IPS-20b (cell line): ENCODE measurements at regions not wholly inside any gene's neighbourhood (a gene's known extent, or its start where the extent isn't known, plus 50 kb on each side); places are given as distances from the start of the nearest gene placed in this dataset.

Experiments
- H3K27ac ChIP-seq: one replicate; pipeline ENCODE4 v1.5.1; 2013; ENCODE audit warnings: low read length
- H3K27me3 ChIP-seq: 2 replicates; pipeline ENCODE4 v1.6.1; 2013; ENCODE audit warnings: mild to moderate bottlenecking, low read length, inconsistent platforms; ENCODE audit not compliant: insufficient read depth
- H3K36me3 ChIP-seq: 2 replicates; pipeline ENCODE4 v1.6.1; 2013; ENCODE audit warnings: low read depth, mild to moderate bottlenecking, inconsistent platforms, low read length, moderate library complexity; ENCODE audit not compliant: insufficient read depth
- H3K4me1 ChIP-seq: 2 replicates; pipeline ENCODE4 v1.6.1; 2013; ENCODE audit warnings: mild to moderate bottlenecking, control low read depth, inconsistent platforms, low read length, moderate library complexity; ENCODE audit not compliant: insufficient read depth
- H3K4me3 ChIP-seq: 2 replicates; pipeline ENCODE4 v1.5.1; 2013; ENCODE audit warnings: mild to moderate bottlenecking, low read length, inconsistent platforms
- H3K9ac ChIP-seq: 2 replicates; pipeline ENCODE4 v1.6.1; 2013; ENCODE audit warnings: low read depth, mild to moderate bottlenecking, inconsistent platforms, low read length, moderate library complexity
- H3K9me3 ChIP-seq: 2 replicates; pipeline ENCODE4 v1.6.1; 2013; ENCODE audit warnings: mild to moderate bottlenecking, low read depth, low read length, inconsistent platforms; ENCODE audit not compliant: insufficient read depth

DNA sequence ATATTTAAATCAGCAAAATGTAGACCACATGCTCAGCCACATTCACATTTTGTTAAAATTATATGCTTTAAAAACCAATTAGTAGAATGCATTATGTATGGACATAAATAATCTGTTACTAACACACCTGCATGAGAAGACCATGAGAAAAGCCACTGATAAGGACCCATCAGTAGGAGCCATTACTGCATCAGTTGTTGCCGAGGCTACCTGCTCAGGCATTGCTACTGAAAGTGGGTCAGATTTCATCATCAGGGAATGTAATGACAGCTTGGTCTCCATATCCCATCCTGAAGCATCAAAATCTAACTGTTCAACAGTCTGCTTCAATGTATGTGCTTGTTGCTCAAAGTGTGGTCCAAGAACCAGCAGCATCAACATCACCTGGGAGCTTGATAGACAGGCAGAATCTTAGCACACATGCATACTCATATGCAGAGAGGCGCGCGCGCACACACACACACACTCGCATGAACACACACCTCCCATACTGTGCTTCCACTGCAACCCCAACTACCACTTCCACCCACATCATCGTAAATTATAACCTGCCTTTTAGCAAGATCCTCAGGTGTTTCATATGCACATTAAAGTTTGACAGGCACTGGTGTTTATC lies 72.4 kb upstream of the FOXB1 start:
- H3K27ac ChIP-seq, result no peak overlapping the region
- H3K36me3 ChIP-seq, result no peaks in the 10 kb centered on the region
- H3K9me3 ChIP-seq, result no peaks in the 10 kb centered on the region
- no peak overlapping the region for H3K9ac ChIP-seq
- H3K4me1 ChIP-seq, result peaks cover 11% of the 10 kb centered on the region; the same call in 1 of the 2 replicates
- H3K27me3 ChIP-seq, result no peaks in the 10 kb centered on the region
- H3K4me3 ChIP-seq, result no peak overlapping the region

DNA sequence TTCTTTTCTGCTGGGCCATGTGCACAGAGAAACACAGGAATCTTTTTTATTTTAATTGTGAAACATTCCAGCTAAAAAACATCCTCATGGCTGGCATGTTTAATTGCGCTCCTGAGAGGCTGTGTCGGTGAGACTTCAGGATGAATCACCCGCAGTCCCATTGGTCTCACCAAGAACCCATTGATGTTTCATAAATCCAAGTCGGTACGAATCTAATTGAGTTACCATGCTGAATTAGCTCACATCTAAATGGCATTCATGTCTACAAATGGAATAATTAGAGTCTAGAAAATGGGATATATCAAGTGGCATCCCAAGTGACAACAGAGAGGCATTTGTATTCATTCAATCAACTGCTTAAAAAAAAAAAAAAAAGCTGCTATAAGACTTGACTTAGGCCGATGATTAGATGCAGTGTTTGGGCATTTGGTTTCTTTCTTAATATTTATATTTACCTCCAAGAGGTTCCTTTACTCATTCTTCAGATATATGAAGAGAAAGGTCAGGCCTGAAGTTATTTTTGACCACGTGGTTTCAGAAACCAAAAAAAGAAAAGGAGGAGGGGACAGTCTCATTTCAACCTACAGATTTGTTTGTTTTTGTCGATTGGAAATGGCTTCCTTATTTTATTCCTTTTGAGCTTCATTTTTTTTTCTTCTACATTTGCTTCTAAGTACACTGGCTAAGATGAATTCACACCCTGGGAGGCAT lies 79.1 kb upstream of the FOXB1 start:
- no peak overlapping the region for H3K4me3 ChIP-seq
- no peak overlapping the region for H3K9ac ChIP-seq
- no peaks in the 10 kb centered on the region for H3K9me3 ChIP-seq
- no peak overlapping the region for H3K27ac ChIP-seq
- no peaks in the 10 kb centered on the region for H3K4me1 ChIP-seq
- no peaks in the 10 kb centered on the region for H3K36me3 ChIP-seq
- H3K27me3 ChIP-seq, result no peaks in the 10 kb centered on the region

- Histone ChIP-seq H3K36me3 (no peaks in the 10 kb centered on the region), H3K27me3 (no peaks in the 10 kb centered on the region), H3K4me3 (no peak overlapping the region), H3K9me3 (no peaks in the 10 kb centered on the region), H3K27ac (no peak overlapping the region), H3K4me1 (no peaks in the 10 kb centered on the region), H3K9ac (no peak overlapping the region)
Measured at GRCh38 chr15:59924096-59924495, 80.0 kb upstream of the FOXB1 start.

GRCh38 chr15:59923508-59923907 lies 80.6 kb upstream of the FOXB1 start:
- Histone ChIP-seq H3K36me3 (no peaks in the 10 kb centered on the region), H3K9me3 (no peaks in the 10 kb centered on the region), H3K4me1 (no peaks in the 10 kb centered on the region), H3K27ac (no peak overlapping the region), H3K9ac (no peak overlapping the region), H3K27me3 (no peaks in the 10 kb centered on the region), H3K4me3 (no peak overlapping the region)

DNA sequence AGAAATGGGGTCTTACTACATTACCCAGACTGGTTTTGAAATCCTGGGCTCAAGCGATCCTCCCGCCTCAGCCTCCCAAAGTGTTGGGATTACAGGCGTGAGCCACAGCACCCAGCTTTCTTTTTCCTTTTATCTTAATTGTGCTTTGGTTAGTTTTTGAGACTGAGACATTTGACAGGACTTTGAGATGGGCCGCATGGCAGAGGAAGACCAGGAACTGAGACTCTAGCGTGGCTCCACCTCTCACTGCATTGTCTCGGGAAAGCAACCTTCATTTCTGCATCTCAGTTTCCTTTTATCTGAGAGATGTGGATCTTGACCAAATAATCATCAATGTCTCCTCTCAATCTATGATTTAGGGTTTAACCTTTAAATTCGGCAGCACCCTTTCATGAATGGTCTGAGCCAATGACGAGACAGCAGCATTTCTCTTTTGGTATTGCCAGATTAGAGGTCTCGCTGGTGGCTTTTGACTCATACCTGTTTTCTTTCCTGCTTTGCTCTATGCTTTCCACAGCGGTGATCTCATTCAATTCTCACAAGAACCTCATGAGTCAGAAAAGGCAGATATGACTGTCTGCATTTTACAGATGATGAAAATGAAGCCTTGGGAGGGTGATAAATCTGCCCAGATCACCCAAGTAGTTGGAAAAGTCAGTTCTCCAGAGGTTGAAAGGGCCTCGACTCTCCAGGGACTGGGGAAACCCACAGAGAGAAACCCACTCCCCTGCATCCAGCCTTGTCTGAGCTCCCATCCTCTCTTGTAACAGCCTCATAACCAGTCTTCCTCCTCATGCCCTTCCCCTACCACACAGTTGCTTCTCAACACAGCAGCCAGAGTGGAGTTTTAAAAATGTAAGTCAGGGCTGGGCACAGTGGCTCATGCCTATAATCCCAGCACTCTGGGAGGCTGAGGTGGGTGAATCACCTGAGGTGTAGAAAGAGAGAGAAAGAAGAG lies 84.8 kb upstream of the FOXB1 start:
- H3K9me3 ChIP-seq, result no peaks in the 10 kb centered on the region
- no peak overlapping the region for H3K27ac ChIP-seq
- no peaks in the 10 kb centered on the region for H3K27me3 ChIP-seq
- H3K9ac ChIP-seq, result no peak overlapping the region
- no peak overlapping the region for H3K4me3 ChIP-seq
- H3K4me1 ChIP-seq, result no peaks in the 10 kb centered on the region; the same call in 1 of the 2 replicates
- H3K36me3 ChIP-seq, result no peaks in the 10 kb centered on the region

DNA sequence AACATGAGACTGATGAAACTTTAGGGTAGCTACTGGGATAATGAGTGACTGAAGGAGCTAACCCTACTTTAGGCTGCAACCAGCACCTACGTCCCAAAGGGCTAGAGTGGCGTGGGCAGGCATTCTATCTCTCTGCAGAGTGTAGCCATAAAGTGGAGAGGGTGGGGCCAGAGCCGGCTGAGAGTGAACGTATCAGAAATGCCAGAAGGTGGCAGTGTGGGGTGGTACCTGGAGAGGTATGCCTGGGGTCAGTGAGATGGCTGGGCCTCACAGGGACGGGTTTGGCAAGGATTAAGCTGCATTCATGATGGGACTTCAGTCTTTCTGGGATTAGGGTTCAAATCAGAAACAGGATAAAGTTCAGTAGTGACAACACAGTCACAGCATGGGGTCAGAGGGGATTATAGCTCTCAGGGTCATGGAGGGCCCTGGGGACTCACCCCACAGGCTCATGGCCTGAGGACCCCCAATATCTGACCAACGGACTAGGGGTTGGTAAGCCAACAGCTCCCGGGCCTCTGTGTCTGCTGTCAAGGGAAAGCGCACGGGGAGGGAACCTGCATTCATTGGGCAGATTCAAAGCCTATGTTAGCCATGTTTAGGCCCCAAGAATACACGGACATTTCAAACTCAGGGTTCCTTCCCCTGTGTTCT lies 86.5 kb upstream of the FOXB1 start:
- Histone ChIP-seq H3K4me3 (no peak overlapping the region), H3K27me3 (no peaks in the 10 kb centered on the region), H3K9me3 (no peaks in the 10 kb centered on the region), H3K36me3 (no peaks in the 10 kb centered on the region), H3K27ac (no peak overlapping the region), H3K4me1 (no peaks in the 10 kb centered on the region; the same call in 1 of the 2 replicates), H3K9ac (no peak overlapping the region)

DNA sequence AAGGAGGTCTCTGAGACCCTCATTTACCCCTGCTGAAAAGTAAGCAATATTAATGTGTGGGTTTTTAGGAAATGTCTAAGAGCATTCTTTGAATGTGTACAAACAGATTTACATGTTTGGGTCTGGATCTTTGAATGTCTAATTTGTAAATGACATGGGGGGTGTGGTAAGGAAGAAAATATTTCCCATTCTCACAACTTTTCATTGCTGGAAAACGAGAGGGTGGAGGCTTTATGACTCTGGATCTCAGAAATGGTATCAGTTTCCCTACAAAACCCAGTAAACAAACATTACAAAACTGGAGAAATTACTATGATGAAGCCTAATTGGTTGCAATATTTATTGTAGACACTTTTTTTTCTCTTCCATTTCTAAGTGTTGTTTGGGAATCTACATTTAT lies 98.1 kb upstream of the FOXB1 start:
- no peak overlapping the region for H3K9ac ChIP-seq
- H3K9me3 ChIP-seq, result no peaks in the 10 kb centered on the region
- H3K4me1 ChIP-seq, result peaks cover 16% of the 10 kb centered on the region
- no peak overlapping the region for H3K4me3 ChIP-seq
- H3K27me3 ChIP-seq, result no peaks in the 10 kb centered on the region; the same call in 1 of the 2 replicates
- no peak overlapping the region for H3K27ac ChIP-seq
- H3K36me3 ChIP-seq, result no peaks in the 10 kb centered on the region

- no peaks in the 10 kb centered on the region; the same call in 1 of the 2 replicates for H3K27me3 ChIP-seq
Measured at GRCh38 chr15:59905176-59905575, 98.9 kb upstream of the FOXB1 start.

DNA sequence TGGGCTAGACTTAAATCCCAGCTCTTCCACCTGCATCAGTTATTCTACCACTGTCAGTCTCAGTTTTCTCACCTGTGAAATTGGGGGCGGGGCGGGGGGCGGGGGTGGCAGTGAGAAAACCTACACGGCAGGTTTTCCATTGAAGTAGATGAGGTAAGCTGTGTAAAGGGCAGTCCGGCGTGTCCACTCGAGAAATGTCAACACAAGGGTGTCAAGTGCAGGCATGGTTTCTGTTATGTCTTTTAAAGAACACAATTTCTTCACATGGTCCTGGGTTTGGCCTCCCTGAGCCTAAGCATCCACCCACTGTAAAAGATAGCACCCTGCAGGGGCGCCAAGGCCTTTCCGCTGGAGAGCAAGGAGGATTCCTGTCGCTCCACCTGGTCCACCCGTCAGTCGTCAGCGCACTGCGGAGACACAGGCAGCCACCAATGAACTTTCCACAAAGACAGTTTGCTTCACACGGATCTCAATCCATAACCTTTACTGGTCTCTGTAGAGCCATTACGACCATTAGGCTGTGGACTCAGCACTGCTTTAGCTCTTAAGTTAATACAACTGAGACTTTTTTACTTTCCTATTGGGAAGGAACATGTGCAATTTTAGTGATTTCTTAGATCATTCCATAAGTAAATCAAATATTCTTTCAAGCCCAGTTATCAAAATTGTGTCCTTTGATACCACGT lies 99.5 kb upstream of the FOXB1 start:
- Histone ChIP-seq H3K27me3 (no peaks in the 10 kb centered on the region; the same call in 1 of the 2 replicates), H3K27ac (no peak overlapping the region), H3K4me3 (peak overlapping the region; percentile 39; the same call in 1 of the 2 replicates), H3K36me3 (no peaks in the 10 kb centered on the region), H3K9ac (no peak overlapping the region), H3K4me1 (peaks cover 16% of the 10 kb centered on the region), H3K9me3 (no peaks in the 10 kb centered on the region)

More at GRCh38 chr15:59905176-59905575, 98.9 kb upstream of the FOXB1 start:
- H3K36me3 ChIP-seq, result no peaks in the 10 kb centered on the region
- peak overlapping the region; percentile 39; the same call in 1 of the 2 replicates for H3K4me3 ChIP-seq
- H3K9ac ChIP-seq, result no peak overlapping the region
- no peaks in the 10 kb centered on the region for H3K9me3 ChIP-seq
- H3K27ac ChIP-seq, result no peak overlapping the region
- H3K4me1 ChIP-seq, result peaks cover 16% of the 10 kb centered on the region

DNA sequence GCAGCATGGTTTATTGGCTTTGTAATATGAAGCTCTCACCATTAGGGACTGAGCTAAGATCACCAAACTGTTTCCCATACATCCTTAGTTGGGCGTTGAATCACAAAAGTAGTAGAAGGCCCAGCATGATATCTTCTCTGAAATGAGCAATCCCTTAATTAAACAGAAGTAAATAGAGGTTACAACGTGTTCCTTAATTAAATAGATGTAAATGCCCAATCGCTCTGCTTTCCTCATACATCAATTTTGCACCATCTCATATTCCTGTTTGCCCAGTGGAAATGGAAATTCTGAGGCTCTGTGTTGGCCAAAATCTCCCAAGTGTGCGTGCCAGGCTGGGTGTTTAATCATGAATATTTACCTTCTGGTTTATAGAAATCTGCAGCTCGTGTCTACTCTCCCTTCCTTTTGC lies 107.4 kb upstream of the FOXB1 start:
- H3K27ac ChIP-seq, result no peak overlapping the region
- no peaks in the 10 kb centered on the region for H3K27me3 ChIP-seq

DNA sequence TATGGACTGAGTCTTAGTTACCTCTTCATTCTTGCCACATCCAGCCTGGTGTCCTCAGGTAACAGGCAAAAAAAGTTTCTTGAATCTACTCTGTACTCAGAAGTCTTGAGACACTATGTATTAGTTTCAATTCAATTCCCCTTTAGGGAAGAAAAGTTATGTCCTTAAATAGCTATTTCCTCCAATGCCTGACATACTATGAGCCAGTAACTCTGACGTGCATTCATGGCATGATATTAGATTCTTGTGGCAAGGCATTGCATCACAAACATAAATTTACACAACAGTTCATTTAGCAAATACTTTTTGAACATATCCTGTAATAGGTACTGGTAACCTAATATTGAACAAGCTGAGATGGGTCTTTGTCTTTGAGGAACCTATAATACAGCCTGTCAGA lies 109.3 kb upstream of the FOXB1 start:
- H3K27ac ChIP-seq, result no peak overlapping the region
- H3K4me3 ChIP-seq, result no peak overlapping the region
- no peaks in the 10 kb centered on the region for H3K27me3 ChIP-seq
- no peaks in the 10 kb centered on the region for H3K9me3 ChIP-seq
- H3K36me3 ChIP-seq, result no peaks in the 10 kb centered on the region
- H3K4me1 ChIP-seq, result peaks cover 8% of the 10 kb centered on the region; the same call in 1 of the 2 replicates
- no peak overlapping the region for H3K9ac ChIP-seq

More for the DNA sequence above, 107.4 kb upstream of the FOXB1 start:
- Histone ChIP-seq H3K9me3 (no peaks in the 10 kb centered on the region), H3K9ac (no peak overlapping the region), H3K4me1 (peaks cover 8% of the 10 kb centered on the region; the same call in 1 of the 2 replicates), H3K4me3 (no peak overlapping the region), H3K36me3 (no peaks in the 10 kb centered on the region)
